ENCODE measurements at regions not wholly inside any gene's neighbourhood (a gene's known extent, or its start where the extent isn't known, plus 50 kb on each side); places are given as distances from the start of the nearest gene placed in this dataset.
"Not testable (repeated sequence)": the region's sequence is repeated elsewhere in the genome, so short reads cannot be mapped to it uniquely, and the experiment has no call there.

GRCh38 chr6:19336579-19336978 lies 500.6 kb upstream of the ID4 start:
- DNase-seq = no peak

GRCh38 chr6:19337101-19337500 lies 500.1 kb upstream of the ID4 start:
- DNase-seq = no peak

- no peak for DNase-seq
Observed at GRCh38 chr6:19342616-19343015, 494.6 kb upstream of the ID4 start.

GRCh38 chr6:19349429-19349828 lies 487.7 kb upstream of the ID4 start:
- DNase-seq = no peak

GRCh38 chr6:19354181-19354580 lies 483.0 kb upstream of the ID4 start:
- DNase-seq = no peak

GRCh38 chr6:19356692-19357091 lies 480.5 kb upstream of the ID4 start:
- no peak for DNase-seq

GRCh38 chr6:19362396-19362795 lies 474.8 kb upstream of the ID4 start:
- no peak for DNase-seq

GRCh38 chr6:19368511-19368910 lies 468.7 kb upstream of the ID4 start:
- DNase-seq = no peak

- DNase-seq = no peak
Observed at GRCh38 chr6:19369785-19370184, 467.4 kb upstream of the ID4 start.

- DNase-seq = no peak
Observed at GRCh38 chr6:19370831-19371230, 466.3 kb upstream of the ID4 start.

GRCh38 chr6:19375613-19376012 lies 461.6 kb upstream of the ID4 start:
- DNase-seq = no peak

GRCh38 chr6:19377722-19378121 lies 459.4 kb upstream of the ID4 start:
- DNase-seq = no peak

- DNase-seq = no peak
Observed at GRCh38 chr6:19380293-19380692, 456.9 kb upstream of the ID4 start.

GRCh38 chr6:19382676-19383075 lies 454.5 kb upstream of the ID4 start:
- DNase-seq = no peak

- DNase-seq = no peak
Observed at GRCh38 chr6:19391926-19392325, 445.2 kb upstream of the ID4 start.

- DNase-seq = no peak
Observed at GRCh38 chr6:19394051-19394450, 443.1 kb upstream of the ID4 start.

- no peak for DNase-seq
Observed at GRCh38 chr6:19394687-19395086, 442.5 kb upstream of the ID4 start.

GRCh38 chr6:19395316-19395715 lies 441.9 kb upstream of the ID4 start:
- DNase-seq = no peak

GRCh38 chr6:19399406-19399805 lies 437.8 kb upstream of the ID4 start:
- DNase-seq = no peak

- not testable (repeated sequence) for DNase-seq
Observed at GRCh38 chr6:19404884-19405283, 432.3 kb upstream of the ID4 start.

- no peak for DNase-seq
Observed at GRCh38 chr6:19408331-19408730, 428.8 kb upstream of the ID4 start.

GRCh38 chr6:19410481-19410880 lies 426.7 kb upstream of the ID4 start:
- DNase-seq = no peak

GRCh38 chr6:19413323-19413722 lies 423.8 kb upstream of the ID4 start:
- DNase-seq = no peak

GRCh38 chr6:19415605-19416326 lies 421.4 kb upstream of the ID4 start:
- DNase-seq = no peak

- no peak for DNase-seq
Observed at GRCh38 chr6:19416811-19417210, 420.4 kb upstream of the ID4 start.
